DND-41 (cell line): ENCODE measurements at regions not wholly inside any gene's neighbourhood (a gene's known extent, or its start where the extent isn't known, plus 50 kb on each side); places are given as distances from the start of the nearest gene placed in this dataset.

Experiments used
- ATAC-seq: fragments of 200-7000 bp; cut with Tn5 transposase; 3 replicates; pipeline ENCODE4 v1.9.1; 2021; ENCODE audit warnings: low read depth; ENCODE audit not compliant: insufficient read depth
- DNase-seq: peaks from one replicate; pipeline ENCODE4 v3.0.0-alpha.2; 2020
- H2AFZ ChIP-seq: 2 replicates; pipeline ENCODE4 v1.6.0; 2012; ENCODE audit warnings: low read depth, low read length
- H3K27ac ChIP-seq: 2 replicates; pipeline ENCODE4 v1.5.1; 2012; ENCODE audit warnings: low read length, inconsistent platforms
- H3K27me3 ChIP-seq: fragments of 200-600 bp; sonication (generic); 2 replicates; pipeline ENCODE4 v1.6.0; 2012; ENCODE audit warnings: low read length, mild to moderate bottlenecking, inconsistent platforms; ENCODE audit not compliant: insufficient read depth, poor library complexity
- H3K36me3 ChIP-seq: 2 replicates; pipeline ENCODE4 v1.5.1; 2012; ENCODE audit warnings: low read length, inconsistent platforms; ENCODE audit not compliant: insufficient read depth
- H3K4me1 ChIP-seq: 2 replicates; pipeline ENCODE4 v1.5.1; 2012; ENCODE audit warnings: mild to moderate bottlenecking, low read length; ENCODE audit not compliant: insufficient read depth
- H3K4me2 ChIP-seq: 2 replicates; pipeline ENCODE4 v1.6.0; 2012; ENCODE audit warnings: mild to moderate bottlenecking, moderate library complexity, low read length, inconsistent platforms; ENCODE audit not compliant: insufficient read depth
- H3K4me3 ChIP-seq, 2 experiments: fragments of 200-600 bp in 1 of 2; shearing (Covaris generic) in 1 of 2; 2 replicates each; pipeline ENCODE4 v1.5.1; 2012 to 2016; ENCODE audit warnings: inconsistent platforms in 2 of 2, low read length in 2 of 2, mild to moderate bottlenecking in 2 of 2, low read depth in 1 of 2, moderate library complexity in 1 of 2
- H3K79me2 ChIP-seq: 2 replicates; pipeline ENCODE4 v1.6.0; 2012; ENCODE audit warnings: low read length, inconsistent platforms; ENCODE audit not compliant: insufficient read depth
- H3K9ac ChIP-seq: 2 replicates; pipeline ENCODE4 v1.6.0; 2012; ENCODE audit warnings: low read depth, mild to moderate bottlenecking, inconsistent platforms, low read length, moderate library complexity
- H3K9me3 ChIP-seq: 2 replicates; pipeline ENCODE4 v1.5.1; 2012; ENCODE audit warnings: low read length, moderate library complexity, mild to moderate bottlenecking, inconsistent platforms; ENCODE audit not compliant: insufficient read depth, severe bottlenecking
- H4K20me1 ChIP-seq: 2 replicates; pipeline ENCODE4 v1.6.0; 2012; ENCODE audit warnings: low read length; ENCODE audit not compliant: insufficient read depth
- EZH2 ChIP-seq: IDR thresholded peaks from 3 replicates; pipeline ENCODE4 v1.6.1; 2012; ENCODE audit warnings: borderline replicate concordance, low read depth, mild to moderate bottlenecking, moderate library complexity, low read length, inconsistent platforms; ENCODE audit not compliant: severe bottlenecking
- TF ChIP-seq, protein P1 (sequence below): IDR thresholded peaks from 2 replicates; pipeline ENCODE4 v1.5.1; 2012; ENCODE audit warnings: borderline replicate concordance, low read length, moderate library complexity, mild to moderate bottlenecking; ENCODE audit not compliant: poor library complexity, severe bottlenecking; ENCODE audit errors: extremely low read depth

DNA sequence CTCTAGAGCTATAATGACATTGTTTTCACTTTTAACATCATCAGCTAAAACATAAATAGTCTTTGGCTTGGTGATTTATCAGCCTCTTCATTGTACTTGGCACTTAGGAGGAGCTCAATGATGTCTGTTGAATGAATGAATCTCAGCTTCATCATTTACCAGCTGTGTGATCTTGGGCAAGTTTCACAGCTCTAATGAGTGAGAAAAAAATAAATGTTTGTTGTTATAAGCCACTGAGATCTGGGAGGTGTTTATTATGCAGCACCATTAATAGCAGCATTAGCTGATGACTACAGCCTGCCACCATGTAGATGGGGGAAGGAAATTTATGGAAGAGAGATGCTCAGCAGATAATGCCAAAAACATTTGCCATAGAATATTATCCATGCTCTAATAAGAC lies 63.6 kb upstream of the C1QTNF7 start:
- Histone ChIP-seq H4K20me1 (no peaks in the 10 kb centered on the region), H3K27me3 (no peaks in the 10 kb centered on the region), H3K9me3 (no peaks in the 10 kb centered on the region), H3K27ac (no peak overlapping the region), H3K4me3 (no peak overlapping the region), H3K4me2 (no peak overlapping the region), H3K4me1 (no peaks in the 10 kb centered on the region), H3K36me3 (no peaks in the 10 kb centered on the region), H2AFZ (no peak overlapping the region), H3K79me2 (no peaks in the 10 kb centered on the region), H3K9ac (no peak overlapping the region)
- no peak for TF ChIP-seq EZH2
- TF ChIP-seq, protein P1, sequence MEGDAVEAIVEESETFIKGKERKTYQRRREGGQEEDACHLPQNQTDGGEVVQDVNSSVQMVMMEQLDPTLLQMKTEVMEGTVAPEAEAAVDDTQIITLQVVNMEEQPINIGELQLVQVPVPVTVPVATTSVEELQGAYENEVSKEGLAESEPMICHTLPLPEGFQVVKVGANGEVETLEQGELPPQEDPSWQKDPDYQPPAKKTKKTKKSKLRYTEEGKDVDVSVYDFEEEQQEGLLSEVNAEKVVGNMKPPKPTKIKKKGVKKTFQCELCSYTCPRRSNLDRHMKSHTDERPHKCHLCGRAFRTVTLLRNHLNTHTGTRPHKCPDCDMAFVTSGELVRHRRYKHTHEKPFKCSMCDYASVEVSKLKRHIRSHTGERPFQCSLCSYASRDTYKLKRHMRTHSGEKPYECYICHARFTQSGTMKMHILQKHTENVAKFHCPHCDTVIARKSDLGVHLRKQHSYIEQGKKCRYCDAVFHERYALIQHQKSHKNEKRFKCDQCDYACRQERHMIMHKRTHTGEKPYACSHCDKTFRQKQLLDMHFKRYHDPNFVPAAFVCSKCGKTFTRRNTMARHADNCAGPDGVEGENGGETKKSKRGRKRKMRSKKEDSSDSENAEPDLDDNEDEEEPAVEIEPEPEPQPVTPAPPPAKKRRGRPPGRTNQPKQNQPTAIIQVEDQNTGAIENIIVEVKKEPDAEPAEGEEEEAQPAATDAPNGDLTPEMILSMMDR, result no peak
- no peak for ATAC-seq
- no peak for DNase-seq

DNA sequence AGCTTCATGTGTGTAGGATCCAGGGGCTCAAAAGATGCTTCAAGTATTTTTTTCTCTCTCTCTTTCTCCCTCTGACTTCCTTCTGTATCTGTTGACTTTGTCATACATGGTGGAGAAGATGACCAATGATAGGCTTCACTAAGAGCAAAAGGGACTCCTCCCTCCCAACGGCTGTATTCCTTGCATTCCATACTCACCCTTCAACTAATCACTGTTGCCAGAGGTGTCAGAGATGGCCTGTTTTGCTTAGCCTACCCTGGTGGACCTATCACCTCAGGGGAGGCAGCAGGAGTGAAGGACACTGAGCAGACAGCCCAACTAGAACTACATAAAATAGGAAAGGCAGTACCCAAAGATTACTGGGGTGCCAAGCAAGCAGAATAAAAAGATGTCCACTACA lies 62.2 kb upstream of the C1QTNF7 start:
- Histone ChIP-seq H3K27ac (no peak overlapping the region), H3K36me3 (no peaks in the 10 kb centered on the region), H3K4me3 (no peak overlapping the region), H3K27me3 (peaks cover under 1% of the 10 kb centered on the region), H2AFZ (no peak overlapping the region), H4K20me1 (no peaks in the 10 kb centered on the region), H3K79me2 (no peaks in the 10 kb centered on the region), H3K4me2 (no peak overlapping the region), H3K9ac (no peak overlapping the region), H3K4me1 (no peaks in the 10 kb centered on the region), H3K9me3 (no peaks in the 10 kb centered on the region)
- ATAC-seq (no peak), DNase-seq (no peak)
- TF ChIP-seq, protein P1, result no peak
- TF ChIP-seq EZH2, result no peak

DNA sequence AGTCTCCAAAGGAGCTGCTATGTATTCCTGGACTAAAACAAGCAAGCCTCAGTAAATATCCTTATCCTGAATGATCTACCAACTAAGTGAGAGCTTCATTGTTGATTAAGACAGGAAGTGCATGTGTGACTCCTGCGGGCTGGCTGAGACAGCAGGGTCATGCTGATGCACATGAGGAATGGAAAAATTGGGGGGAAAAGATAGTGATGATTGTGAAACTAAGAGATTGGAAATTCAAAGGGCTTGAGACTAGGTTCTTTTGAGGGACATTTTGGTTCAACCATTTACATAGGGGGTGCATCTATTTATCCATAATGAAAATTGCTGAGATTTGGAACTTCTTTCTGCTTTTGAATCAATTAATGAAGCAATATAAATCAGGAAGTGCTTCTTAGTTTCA lies 61.1 kb upstream of the C1QTNF7 start:
- Histone ChIP-seq H3K4me2 (no peak overlapping the region), H3K9ac (no peak overlapping the region), H3K4me3 (no peak overlapping the region), H3K36me3 (no peaks in the 10 kb centered on the region), H3K79me2 (no peaks in the 10 kb centered on the region), H3K27me3 (peaks cover 9% of the 10 kb centered on the region), H2AFZ (no peak overlapping the region), H3K4me1 (no peaks in the 10 kb centered on the region), H4K20me1 (no peaks in the 10 kb centered on the region), H3K27ac (no peak overlapping the region), H3K9me3 (no peaks in the 10 kb centered on the region)
- ATAC-seq, result no peak
- DNase-seq, result no peak
- TF ChIP-seq EZH2, result no peak
- TF ChIP-seq, protein P1, result no peak

DNA sequence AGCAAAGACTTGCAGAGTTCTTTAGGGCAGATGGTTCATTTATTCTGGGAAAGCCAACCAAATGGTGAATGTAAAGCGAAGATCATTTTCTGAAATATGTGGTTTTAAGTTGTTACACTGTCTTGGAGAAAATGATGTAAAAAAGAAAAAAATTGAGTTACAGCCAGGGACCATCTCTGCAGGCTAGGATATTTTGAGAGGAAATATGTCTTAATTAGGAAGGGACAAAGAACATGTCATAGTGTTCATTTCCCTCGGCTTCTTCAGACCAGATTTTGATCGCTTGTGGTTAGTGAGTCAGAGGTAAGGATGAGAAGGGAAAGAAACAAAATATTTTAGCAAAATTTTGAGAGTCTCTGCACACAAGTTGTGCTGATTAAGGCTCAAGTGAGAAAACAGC lies 59.0 kb upstream of the C1QTNF7 start:
- no peak overlapping the region for H2AFZ ChIP-seq
- peak; percentile 81 for ATAC-seq
- TF ChIP-seq, protein P1, result no peak
- no peak for TF ChIP-seq EZH2
- H3K36me3 ChIP-seq, result no peaks in the 10 kb centered on the region
- H3K27me3 ChIP-seq, result peaks cover 10% of the 10 kb centered on the region
- H3K4me1 ChIP-seq, result no peaks in the 10 kb centered on the region
- H3K4me3 ChIP-seq, result no peak overlapping the region
- no peak for DNase-seq
- H3K79me2 ChIP-seq, result no peaks in the 10 kb centered on the region
- no peaks in the 10 kb centered on the region for H4K20me1 ChIP-seq
- no peak overlapping the region for H3K4me2 ChIP-seq
- H3K9ac ChIP-seq, result no peak overlapping the region
- H3K9me3 ChIP-seq, result no peaks in the 10 kb centered on the region
- H3K27ac ChIP-seq, result no peak overlapping the region
